Nephron (organoid): ENCODE measurements at regions not wholly inside any gene's neighbourhood (a gene's known extent, or its start where the extent isn't known, plus 50 kb on each side); places are given as distances from the start of the nearest gene placed in this dataset.
"Not testable (repeated sequence)": the region's sequence is repeated elsewhere in the genome, so short reads cannot be mapped to it uniquely, and the experiment has no call there.

Source experiments
- H3K27ac Mint-ChIP-seq, 3 experiments: 2 replicates each; pipeline ENCODE4 v1.8.0; 2020; ENCODE audit warnings: mixed read lengths in 3 of 3, mild to moderate bottlenecking in 2 of 3, moderate library complexity in 1 of 3
- H3K27me3 Mint-ChIP-seq: 2 replicates; pipeline ENCODE4 v1.8.0; 2021; ENCODE audit warnings: low read depth, mild to moderate bottlenecking, moderate library complexity, mixed read lengths
- H3K36me3 Mint-ChIP-seq: 2 replicates; pipeline ENCODE4 v1.8.0; 2020; ENCODE audit warnings: low read depth, mixed read lengths
- H3K4me1 Mint-ChIP-seq: 2 replicates; pipeline ENCODE4 v1.8.0; 2020; ENCODE audit warnings: mixed read lengths
- H3K4me3 Mint-ChIP-seq, 3 experiments: 2 replicates each; pipeline ENCODE4 v1.8.0; 2020; ENCODE audit warnings: mild to moderate bottlenecking in 3 of 3, mixed read lengths in 3 of 3, moderate library complexity in 2 of 3
- H3K9me3 Mint-ChIP-seq: 2 replicates; pipeline ENCODE4 v1.8.0; 2020; ENCODE audit warnings: mixed read lengths
- CTCF ChIP-seq, 3 experiments: fragments of 200-600 bp; sonication (generic); IDR thresholded peaks; one replicate each; pipeline ENCODE4 v1.5.0; 2021; ENCODE audit warnings: antibody characterized with exemption in 3 of 3; ENCODE audit not compliant: unreplicated experiment in 3 of 3

GRCh38 chr5:74530326-74531050 lies 110.0 kb downstream of the ENC1 start:
- Mint-ChIP-seq H3K4me3 (no peak overlapping the region), H3K27me3 (no peaks in the 10 kb centered on the region), H3K4me1 (peaks cover 4% of the 10 kb centered on the region), H3K36me3 (peaks cover 14% of the 10 kb centered on the region), H3K9me3 (peaks cover 43% of the 10 kb centered on the region), H3K27ac (no peak overlapping the region)
- TF ChIP-seq CTCF (IDR thresholded peaks at IDR 0.05; ENCODE audit: unreplicated experiment in 3 of 3), result no peak

- H3K9me3 Mint-ChIP-seq, result peaks cover 47% of the 10 kb centered on the region
- peaks cover 4% of the 10 kb centered on the region for H3K4me1 Mint-ChIP-seq
- peaks cover 14% of the 10 kb centered on the region for H3K36me3 Mint-ChIP-seq
- TF ChIP-seq CTCF (IDR thresholded peaks at IDR 0.05; ENCODE audit: unreplicated experiment in 3 of 3), result no peak
- peak overlapping the region in 1 of 3 experiments; percentile 14 for H3K27ac Mint-ChIP-seq
- no peaks in the 10 kb centered on the region for H3K27me3 Mint-ChIP-seq
- H3K4me3 Mint-ChIP-seq, result no peak overlapping the region
Measured at GRCh38 chr5:74529101-74529500, 111.4 kb downstream of the ENC1 start.

- H3K27me3 Mint-ChIP-seq, result no peaks in the 10 kb centered on the region
- no peak for TF ChIP-seq CTCF (IDR thresholded peaks at IDR 0.05; ENCODE audit: unreplicated experiment in 3 of 3)
- H3K9me3 Mint-ChIP-seq, result peaks cover 39% of the 10 kb centered on the region
- no peak overlapping the region for H3K4me3 Mint-ChIP-seq
- no peak overlapping the region for H3K27ac Mint-ChIP-seq
- peaks cover 14% of the 10 kb centered on the region for H3K36me3 Mint-ChIP-seq
- peaks cover 4% of the 10 kb centered on the region for H3K4me1 Mint-ChIP-seq
Measured at GRCh38 chr5:74526111-74526510, 114.4 kb downstream of the ENC1 start.

GRCh38 chr5:74524767-74525166 lies 115.8 kb downstream of the ENC1 start:
- not testable (repeated sequence) for H3K4me1 Mint-ChIP-seq, H3K27me3 Mint-ChIP-seq, H3K4me3 Mint-ChIP-seq, H3K27ac Mint-ChIP-seq
- Mint-ChIP-seq H3K9me3 (peaks cover 38% of the 10 kb centered on the region), H3K36me3 (peaks cover 14% of the 10 kb centered on the region)

GRCh38 chr5:74523698-74524097 lies 116.8 kb downstream of the ENC1 start:
- not testable (repeated sequence) for H3K4me3 Mint-ChIP-seq, H3K27ac Mint-ChIP-seq, H3K4me1 Mint-ChIP-seq, H3K27me3 Mint-ChIP-seq
- H3K9me3 Mint-ChIP-seq, result peaks cover 33% of the 10 kb centered on the region
- peaks cover 14% of the 10 kb centered on the region for H3K36me3 Mint-ChIP-seq

GRCh38 chr5:74522838-74523237 lies 117.7 kb downstream of the ENC1 start:
- not testable (repeated sequence) for H3K27me3 Mint-ChIP-seq, H3K4me3 Mint-ChIP-seq, H3K4me1 Mint-ChIP-seq, H3K27ac Mint-ChIP-seq
- Mint-ChIP-seq H3K36me3 (peaks cover 14% of the 10 kb centered on the region), H3K9me3 (peaks cover 29% of the 10 kb centered on the region)

GRCh38 chr5:74521401-74521800 lies 119.1 kb downstream of the ENC1 start:
- H3K36me3 Mint-ChIP-seq, result peaks cover 14% of the 10 kb centered on the region
- peaks cover 29% of the 10 kb centered on the region for H3K9me3 Mint-ChIP-seq
- no peak for TF ChIP-seq CTCF (IDR thresholded peaks at IDR 0.05; ENCODE audit: unreplicated experiment in 3 of 3)
- no peak overlapping the region for H3K27ac Mint-ChIP-seq
- H3K4me3 Mint-ChIP-seq, result no peak overlapping the region
- peaks cover 11% of the 10 kb centered on the region for H3K4me1 Mint-ChIP-seq
- no peaks in the 10 kb centered on the region for H3K27me3 Mint-ChIP-seq
